GM12878 (cell line): ENCODE measurements at regions not wholly inside any gene's neighbourhood (a gene's known extent, or its start where the extent isn't known, plus 50 kb on each side); places are given as distances from the start of the nearest gene placed in this dataset.
"Not testable (repeated sequence)": the region's sequence is repeated elsewhere in the genome, so short reads cannot be mapped to it uniquely, and the experiment has no call there.

Experiments used
- ATAC-seq: fragments of 200-7000 bp; cut with Tn5 transposase; 3 replicates; pipeline ENCODE4 v1.9.1; 2020; ENCODE audit warnings: mild to moderate bottlenecking, moderate library complexity
- BruUV-seq: library from RNA; stranded (reverse); fragments of 400-500 nt; replicated peaks from 2 replicates; lab custom pipeline; 2021; lab: Mats Ljungman, UMichigan
- CTCF ChIA-PET: fragments of 300-600 bp; sonication (Branson Sonifier 250); formaldehyde crosslinking; extraction: SDS; loops from one replicate; lab custom pipeline; 2021; ENCODE audit warnings: inconsistent platforms; lab: Yijun Ruan, JAX
- POLR2A ChIA-PET: fragments of 350-600 bp; formaldehyde crosslinking; extraction: SDS; loops from one replicate; lab custom pipeline; 2021; ENCODE audit warnings: inconsistent platforms; lab: Charles Lee
- RAD21 ChIA-PET: fragments of 300-600 bp; sonication (Branson Sonifier 250); formaldehyde crosslinking; loops from one replicate; lab custom pipeline; 2023; ENCODE audit warnings: antibody characterized with exemption; ENCODE audit not compliant: unreplicated experiment; lab: Charles Lee
- SMC1A ChIA-PET: fragments of 300-600 bp; sonication (Branson Sonifier 250); formaldehyde crosslinking; loops from one replicate; lab custom pipeline; 2023; ENCODE audit not compliant: unreplicated experiment, uncharacterized antibody; lab: Charles Lee
- DNase-seq: peaks from one replicate; pipeline ENCODE4 v3.0.0-alpha.2; 2011; ENCODE audit warnings: low read depth, low spot score
- FAIRE-seq: peaks from 3 replicates; lab custom pipeline; 2011; peaks lifted over from hg19 to GRCh38; lab: Jason Lieb, UNC
- H2AFZ ChIP-seq: 2 replicates; pipeline ENCODE4 v1.6.0; 2011; ENCODE audit warnings: low read depth, low read length, control low read depth; ENCODE audit not compliant: control insufficient read depth
- H3K27ac ChIP-seq: 2 replicates; pipeline ENCODE4 v1.5.1; 2011; ENCODE audit warnings: control low read depth; ENCODE audit not compliant: control insufficient read depth, insufficient read depth
- H3K27me3 ChIP-seq, 2 experiments: replicated peaks in 1 of 2; 2 replicates each; pipeline versions ENCODE4 v1.6.0 to v1.6.1; 2011; ENCODE audit warnings: low read length in 1 of 2; ENCODE audit not compliant: control insufficient read depth in 2 of 2, insufficient read depth in 2 of 2
- H3K36me3 ChIP-seq, 2 experiments: 2 replicates each; pipeline ENCODE4 v1.5.1; 2011; ENCODE audit warnings: low read length in 1 of 2; ENCODE audit not compliant: control insufficient read depth in 2 of 2, insufficient read depth in 2 of 2
- H3K4me1 ChIP-seq: 2 replicates; pipeline ENCODE4 v1.6.1; 2011; ENCODE audit warnings: mild to moderate bottlenecking, low read length, moderate library complexity, mixed read lengths; ENCODE audit not compliant: control insufficient read depth, insufficient read depth
- H3K4me2 ChIP-seq: 2 replicates; pipeline ENCODE4 v1.6.0; 2011; ENCODE audit warnings: control low read depth; ENCODE audit not compliant: control insufficient read depth, insufficient read depth
- H3K4me3 ChIP-seq: fragments of 200-600 bp; sonication (generic); 2 replicates; pipeline ENCODE4 v1.5.1; 2016
- H3K79me2 ChIP-seq: 2 replicates; pipeline ENCODE4 v1.6.0; 2011; ENCODE audit warnings: low read length; ENCODE audit not compliant: control insufficient read depth, insufficient read depth
- H3K9ac ChIP-seq: 2 replicates; pipeline ENCODE4 v1.8.0; 2011; ENCODE audit warnings: low read length, control low read depth, mixed read lengths; ENCODE audit not compliant: control insufficient read depth, insufficient read depth
- H3K9me3 ChIP-seq: replicated peaks from 3 replicates; pipeline ENCODE4 v1.5.1; 2011; ENCODE audit warnings: mild to moderate bottlenecking, low read length; ENCODE audit not compliant: control insufficient read depth, insufficient read depth
- H4K20me1 ChIP-seq: 2 replicates; pipeline ENCODE4 v1.6.0; 2011; ENCODE audit not compliant: control insufficient read depth, insufficient read depth
- HDAC6 ChIP-seq: fragments of 200-600 bp; sonication (generic); IDR thresholded peaks from one replicate; pipeline ENCODE4 v1.8.0; 2017; ENCODE audit warnings: antibody characterized with exemption; ENCODE audit not compliant: unreplicated experiment
- LARP7 ChIP-seq: fragments of 450-650 bp; IDR thresholded peaks from 2 replicates; pipeline ENCODE4 v1.6.1; 2017; ENCODE audit warnings: mild to moderate bottlenecking
- MYC ChIP-seq: IDR thresholded peaks from 2 replicates; pipeline ENCODE4 v1.6.1; 2011; ENCODE audit warnings: mild to moderate bottlenecking, low read length, moderate library complexity, inconsistent platforms; ENCODE audit not compliant: insufficient read depth, insufficient replicate concordance, insufficient read length, severe bottlenecking
- POU2F2 ChIP-seq: IDR thresholded peaks from 3 replicates; pipeline ENCODE4 v1.6.1; 2011; ENCODE audit warnings: low read depth, mild to moderate bottlenecking, low read length, borderline replicate concordance
- RELA ChIP-seq: fragments of 450-650 bp; IDR thresholded peaks from 2 replicates; pipeline ENCODE4 v1.8.0; 2014; ENCODE audit warnings: borderline replicate concordance; ENCODE audit not compliant: partially characterized antibody
- WGBS: methylation state at CpG from one replicate; pipeline ENCODE4 v1.1.6; 2016; ENCODE audit warnings: low lambda C conversion rate; ENCODE audit not compliant: insufficient replicate concordance, insufficient coverage; ENCODE audit errors: missing lambda C conversion rate; 5-methylcytosine and 5-hydroxymethylcytosine counted together
- in situ Hi-C: fragments of 300-500 bp; cut with MboI; formaldehyde crosslinking; loops from 9 replicates; pipeline ENCODE4 v1.14.3; 2018; ENCODE audit warnings: mixed read lengths
- intact Hi-C: fragments of 100-400 bp; cut with micrococcal nuclease; formaldehyde crosslinking; loops from one replicate; pipeline ENCODE4 v1.14.2; 2022; ENCODE audit not compliant: unreplicated experiment

DNA sequence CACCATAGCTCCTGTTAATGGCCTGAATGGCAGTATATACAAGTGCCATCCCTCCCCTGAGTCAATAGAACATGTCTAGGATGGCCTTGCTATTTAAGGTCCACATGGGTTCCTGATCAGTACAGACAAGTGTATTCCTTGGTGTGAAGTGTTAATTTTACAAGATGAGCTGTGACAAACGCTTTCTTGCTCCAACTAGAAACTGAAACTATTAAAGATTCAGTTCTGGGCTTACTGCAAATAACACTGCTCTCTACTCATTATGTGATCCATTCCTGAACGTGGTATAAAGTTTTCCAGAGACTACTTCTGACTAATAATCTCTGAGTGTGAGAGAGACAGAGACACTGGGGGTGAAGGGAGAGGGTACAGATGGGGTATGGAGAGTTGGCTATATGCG is 198.0 kb upstream of the FBXL4 start (continued):
- TF ChIP-seq POU2F2 = no peak
- TF ChIP-seq, all 136 proteins: peak for 0

DNA sequence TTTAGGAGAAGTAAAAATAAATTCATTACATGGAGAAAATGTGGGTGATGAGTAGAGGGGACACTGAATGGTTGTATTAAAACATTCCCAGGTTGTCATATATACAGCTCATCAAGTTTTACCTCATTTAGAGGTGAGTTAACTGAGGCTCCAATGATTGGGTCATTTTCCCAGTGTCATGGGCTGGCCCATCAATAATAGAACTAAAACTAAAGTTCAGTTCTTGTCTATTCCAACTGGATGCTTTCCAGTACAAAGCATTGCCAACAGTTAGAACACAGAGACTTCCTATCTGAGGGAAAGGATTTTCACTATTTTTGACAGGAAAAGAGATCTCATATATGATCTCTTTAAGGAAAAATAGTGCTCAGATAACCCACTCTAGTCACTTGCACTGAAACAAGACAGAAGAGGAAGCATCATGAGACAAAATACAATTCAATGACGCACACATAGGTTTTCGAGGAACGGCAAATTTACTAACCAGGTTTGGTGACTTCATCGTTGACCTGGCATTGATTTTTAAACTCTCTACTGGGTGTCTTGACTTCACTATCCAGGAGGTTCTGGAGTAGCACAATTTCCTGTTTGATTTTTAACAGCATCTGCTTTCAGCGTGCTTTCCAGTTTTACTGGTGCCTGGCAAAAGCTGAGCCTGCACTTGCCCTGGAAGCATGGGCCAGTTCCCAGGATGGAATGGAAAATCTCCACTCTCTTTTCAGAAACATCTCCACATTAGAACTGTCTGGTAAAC is 195.5 kb upstream of the FBXL4 start:
- WGBS = 58% methylated on average over 5 of the region's 5 CpGs
- intact Hi-C loops = no loop called here
- Histone ChIP-seq H3K9me3 (no peaks in the 10 kb centered on the region), H3K27ac (no peak overlapping the region), H3K9ac (no peak overlapping the region), H3K4me1 (no peaks in the 10 kb centered on the region), H3K4me3 (no peak overlapping the region), H3K4me2 (no peak overlapping the region), H2AFZ (no peak overlapping the region), H3K27me3 (no peaks in the 10 kb centered on the region), H3K79me2 (no peaks in the 10 kb centered on the region), H3K36me3 (no peaks in the 10 kb centered on the region), H4K20me1 (no peaks in the 10 kb centered on the region)
- in situ Hi-C loops = no loop called here
- no peak for DNase-seq
- SMC1A ChIA-PET = no interaction called here
- BruUV-seq = no TSS peak
- ATAC-seq = no peak
- CTCF ChIA-PET = interaction anchor here (0.5 to 0.9 kb wide), 3 partner anchors 24 to 429 kb away, joined by 3 to 5 read pairs (median 3); no protein-coding TSS in a partner anchor
- POLR2A ChIA-PET = no interaction called here
- RAD21 ChIA-PET = no interaction called here
- TF ChIP-seq LARP7 = no peak
- TF ChIP-seq HDAC6 = no peak
- TF ChIP-seq RELA = no peak
- no peak for TF ChIP-seq MYC
- no peak for FAIRE-seq

DNA sequence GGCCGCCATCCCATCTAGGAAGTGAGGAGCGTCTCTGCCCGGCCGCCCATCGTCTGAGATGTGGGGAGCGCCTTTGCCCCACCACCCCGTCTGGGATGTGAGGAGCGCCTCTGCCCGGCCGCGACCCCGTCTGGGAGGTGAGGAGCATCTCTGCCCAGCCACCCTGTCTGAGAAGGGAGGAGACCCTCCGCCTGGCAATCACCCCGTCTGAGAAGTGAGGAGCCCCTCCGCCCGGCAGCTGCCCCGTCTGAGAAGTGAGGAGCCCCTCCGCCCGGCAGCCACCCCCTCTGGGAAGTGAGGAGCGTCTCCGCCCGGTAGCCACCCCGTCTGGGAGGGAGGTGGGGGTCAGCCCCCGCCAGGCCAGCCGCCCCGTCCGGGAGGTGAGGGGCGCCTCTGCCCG is 194.2 kb upstream of the FBXL4 start:
- H3K4me1 ChIP-seq, H3K27me3 ChIP-seq, H3K9me3 ChIP-seq, SMC1A ChIA-PET, RAD21 ChIA-PET, POLR2A ChIA-PET, FAIRE-seq, H3K27ac ChIP-seq, intact Hi-C loops, ATAC-seq, H3K36me3 ChIP-seq, H3K79me2 ChIP-seq, H3K4me2 ChIP-seq, H3K9ac ChIP-seq, H4K20me1 ChIP-seq, DNase-seq, H2AFZ ChIP-seq, in situ Hi-C loops, BruUV-seq, H3K4me3 ChIP-seq: not testable (repeated sequence)
- 77% methylated on average over 6 of the region's 29 CpGs for WGBS
- CTCF ChIA-PET = interaction anchor here (0.6 kb wide), 1 partner anchor 643 kb away, joined by 3 read pairs; no protein-coding TSS in a partner anchor
